SH-SY5Y (cell line): ENCODE measurements at regions not wholly inside any gene's neighbourhood (a gene's known extent, or its start where the extent isn't known, plus 50 kb on each side); places are given as distances from the start of the nearest gene placed in this dataset.

Experiments
- GATA2 ChIP-seq: IDR thresholded peaks from 2 replicates; pipeline ENCODE4 v1.6.1; 2011; ENCODE audit warnings: mild to moderate bottlenecking, low read depth, low read length
- GATA3 ChIP-seq: IDR thresholded peaks from 2 replicates; pipeline ENCODE4 v1.6.1; 2011; ENCODE audit warnings: low read depth, mild to moderate bottlenecking, low read length, moderate library complexity

DNA sequence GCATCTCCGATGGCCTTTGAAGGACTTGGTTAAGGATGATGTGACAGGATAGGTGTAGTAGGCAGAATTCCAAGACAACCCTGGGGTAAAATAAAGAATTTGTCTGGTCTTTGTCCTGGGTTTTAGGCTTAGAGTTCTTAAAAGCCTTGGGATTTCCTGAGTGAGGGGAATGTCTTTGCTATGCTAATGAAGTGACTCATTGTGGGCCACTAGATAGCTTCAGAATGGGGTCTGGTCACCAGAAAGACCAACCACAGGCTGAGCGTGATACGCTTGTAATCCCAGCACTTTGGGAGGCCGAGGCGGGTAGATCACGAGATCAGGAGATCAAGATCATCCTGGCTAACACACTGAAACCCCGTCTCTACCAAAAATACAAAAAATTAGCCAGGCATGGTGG lies 182.8 kb upstream of the TOX3 start:
- no peak for TF ChIP-seq GATA2
- TF ChIP-seq GATA3, result no peak
